ENCODE measurements at regions not wholly inside any gene's neighbourhood (a gene's known extent, or its start where the extent isn't known, plus 50 kb on each side); places are given as distances from the start of the nearest gene placed in this dataset.

GRCh38 chr2:241931976-241932898, 62.7 kb downstream of the RTP5 start (continued):
- no peak for TF ChIP-seq CHD7 (IDR thresholded peaks at IDR 0.05; ENCODE audit: insufficient replicate concordance, low read length)
- no peak for TF ChIP-seq HDAC6 (IDR thresholded peaks at IDR 0.05; ENCODE audit: low read depth, low read length)

Data from H1 (cell line).